ENCODE measurements at regions not wholly inside any gene's neighbourhood (a gene's known extent, or its start where the extent isn't known, plus 50 kb on each side); places are given as distances from the start of the nearest gene placed in this dataset.

DNA sequence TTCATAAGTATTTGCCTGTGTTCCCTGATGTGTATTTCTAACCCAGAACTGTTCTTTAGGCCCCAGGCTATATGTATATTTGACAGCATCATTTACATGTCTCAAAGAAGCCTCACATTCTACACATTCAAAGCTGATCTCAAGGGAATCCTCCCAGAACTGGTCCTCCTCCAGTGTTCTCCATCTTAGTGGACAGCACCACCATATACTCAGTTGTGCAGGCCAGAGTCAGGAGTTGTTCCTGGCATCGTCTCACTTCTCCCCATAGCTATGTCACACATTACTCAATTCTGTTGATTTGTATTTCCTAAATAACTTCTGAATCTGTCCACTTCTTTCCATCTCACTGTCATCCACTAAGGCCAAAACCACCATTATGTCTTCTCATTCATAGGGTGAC, 82.8 kb upstream of the TRPC3 start:
- intact Hi-C loops (cut with micrococcal nuclease; ENCODE audit: unreplicated experiment): no loop called here
- DNase-seq: no peak
- no peaks in the 10 kb centered on the region for H3K27me3 ChIP-seq (replicated peaks; ENCODE audit: control insufficient read depth, insufficient read depth, low read length)
- CTCF ChIA-PET: no interaction called here
- H3K27me3 Mint-ChIP-seq (ENCODE audit: insufficient read depth, unreplicated experiment): no peaks in the 10 kb centered on the region
- no TSS peak for BruUV-seq (replicated peaks)
- TF ChIP-seq, protein P1, sequence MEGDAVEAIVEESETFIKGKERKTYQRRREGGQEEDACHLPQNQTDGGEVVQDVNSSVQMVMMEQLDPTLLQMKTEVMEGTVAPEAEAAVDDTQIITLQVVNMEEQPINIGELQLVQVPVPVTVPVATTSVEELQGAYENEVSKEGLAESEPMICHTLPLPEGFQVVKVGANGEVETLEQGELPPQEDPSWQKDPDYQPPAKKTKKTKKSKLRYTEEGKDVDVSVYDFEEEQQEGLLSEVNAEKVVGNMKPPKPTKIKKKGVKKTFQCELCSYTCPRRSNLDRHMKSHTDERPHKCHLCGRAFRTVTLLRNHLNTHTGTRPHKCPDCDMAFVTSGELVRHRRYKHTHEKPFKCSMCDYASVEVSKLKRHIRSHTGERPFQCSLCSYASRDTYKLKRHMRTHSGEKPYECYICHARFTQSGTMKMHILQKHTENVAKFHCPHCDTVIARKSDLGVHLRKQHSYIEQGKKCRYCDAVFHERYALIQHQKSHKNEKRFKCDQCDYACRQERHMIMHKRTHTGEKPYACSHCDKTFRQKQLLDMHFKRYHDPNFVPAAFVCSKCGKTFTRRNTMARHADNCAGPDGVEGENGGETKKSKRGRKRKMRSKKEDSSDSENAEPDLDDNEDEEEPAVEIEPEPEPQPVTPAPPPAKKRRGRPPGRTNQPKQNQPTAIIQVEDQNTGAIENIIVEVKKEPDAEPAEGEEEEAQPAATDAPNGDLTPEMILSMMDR (IDR thresholded peaks at IDR 0.05; ENCODE audit: insufficient read depth in 1 of 2, low read depth in 1 of 2, low read length in 1 of 2, severe bottlenecking in 1 of 2, unreplicated experiment in 1 of 2): no peak
- H3K4me3 ChIP-seq (ENCODE audit: low read depth, low read length): no peak overlapping the region
- no peaks in the 10 kb centered on the region for H3K4me1 ChIP-seq
- no peak overlapping the region for H3K27ac Mint-ChIP-seq (ENCODE audit: unreplicated experiment)
- no peaks in the 10 kb centered on the region for H3K9me3 ChIP-seq
- H3K36me3 ChIP-seq (ENCODE audit: control insufficient read depth, insufficient read depth, low read length): no peaks in the 10 kb centered on the region
- POLR2A ChIA-PET: no interaction called here
- H3K4me3 Mint-ChIP-seq (ENCODE audit: unreplicated experiment): no peak overlapping the region
- peaks cover 21% of the 10 kb centered on the region for H3K9me3 Mint-ChIP-seq (ENCODE audit: unreplicated experiment)
- H3K4me1 Mint-ChIP-seq (ENCODE audit: low read depth, unreplicated experiment): no peaks in the 10 kb centered on the region
- no peaks in the 10 kb centered on the region for H3K36me3 Mint-ChIP-seq (ENCODE audit: insufficient read depth, unreplicated experiment)

DNA sequence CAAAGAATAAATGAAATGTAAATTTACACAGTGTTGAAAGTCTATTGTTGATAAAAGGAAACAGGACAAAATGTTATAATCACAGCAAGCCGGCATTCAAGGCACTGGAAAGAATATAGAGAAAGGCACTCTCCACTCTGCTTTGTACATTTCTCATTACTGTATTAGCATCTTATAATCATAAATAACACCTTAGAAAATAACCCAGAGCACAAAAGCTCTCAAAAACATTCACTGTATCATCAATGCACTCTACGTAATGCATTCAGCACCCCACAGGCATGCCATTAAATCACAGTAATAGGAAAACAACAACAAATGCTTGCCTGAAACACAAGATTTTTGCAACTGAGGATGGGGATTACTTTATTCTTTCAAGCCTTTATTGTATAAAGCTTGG, 75.3 kb upstream of the TRPC3 start:
- no peak for DNase-seq
- CTCF ChIA-PET: no interaction called here
- H3K4me1 ChIP-seq: no peaks in the 10 kb centered on the region
- no peaks in the 10 kb centered on the region for H3K36me3 ChIP-seq (ENCODE audit: control insufficient read depth, insufficient read depth, low read length)
- H3K27me3 ChIP-seq (replicated peaks; ENCODE audit: control insufficient read depth, insufficient read depth, low read length): no peaks in the 10 kb centered on the region
- no TSS peak for BruUV-seq (replicated peaks)
- TF ChIP-seq, protein P1 (IDR thresholded peaks at IDR 0.05; ENCODE audit: insufficient read depth in 1 of 2, low read depth in 1 of 2, low read length in 1 of 2, severe bottlenecking in 1 of 2, unreplicated experiment in 1 of 2): no peak
- Mint-ChIP-seq H3K4me1 (ENCODE audit: low read depth, unreplicated experiment) (no peaks in the 10 kb centered on the region), H3K4me3 (ENCODE audit: unreplicated experiment) (no peak overlapping the region), H3K27ac (ENCODE audit: unreplicated experiment) (no peak overlapping the region), H3K9me3 (ENCODE audit: unreplicated experiment) (peaks cover 21% of the 10 kb centered on the region), H3K36me3 (ENCODE audit: insufficient read depth, unreplicated experiment) (no peaks in the 10 kb centered on the region), H3K27me3 (ENCODE audit: insufficient read depth, unreplicated experiment) (peaks cover 3% of the 10 kb centered on the region)
- no peak overlapping the region for H3K4me3 ChIP-seq (ENCODE audit: low read depth, low read length)
- no peaks in the 10 kb centered on the region for H3K9me3 ChIP-seq
- intact Hi-C loops (cut with micrococcal nuclease; ENCODE audit: unreplicated experiment): no loop called here
- POLR2A ChIA-PET: no interaction called here

DNA sequence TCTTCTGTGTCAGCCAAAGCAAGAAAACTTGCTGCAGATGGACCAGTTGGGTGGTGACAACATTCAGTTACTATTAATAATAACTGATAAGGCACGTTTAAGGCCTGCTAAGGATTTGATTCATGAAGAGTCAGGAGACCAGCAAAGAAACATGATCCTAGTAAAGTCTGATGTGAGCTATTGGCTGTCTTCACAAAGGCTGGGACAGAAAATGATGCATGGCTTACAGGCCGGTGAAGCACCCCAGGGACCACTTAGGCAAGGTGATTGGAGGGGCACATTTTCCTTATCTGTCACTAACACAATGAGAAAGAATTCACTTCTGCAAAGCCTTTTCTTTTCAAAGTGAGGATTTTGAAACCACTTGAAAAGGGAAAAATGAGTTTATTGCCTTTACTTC, 65.4 kb upstream of the TRPC3 start:
- H3K9me3 Mint-ChIP-seq (ENCODE audit: unreplicated experiment): no peaks in the 10 kb centered on the region
- H3K4me3 Mint-ChIP-seq (ENCODE audit: unreplicated experiment): no peak overlapping the region
- Histone ChIP-seq H3K9me3 (no peaks in the 10 kb centered on the region), H3K4me1 (no peaks in the 10 kb centered on the region), H3K4me3 (ENCODE audit: low read depth, low read length) (no peak overlapping the region), H3K27me3 (replicated peaks; ENCODE audit: control insufficient read depth, insufficient read depth, low read length) (no peaks in the 10 kb centered on the region), H3K36me3 (ENCODE audit: control insufficient read depth, insufficient read depth, low read length) (no peaks in the 10 kb centered on the region)
- no peak for DNase-seq
- TF ChIP-seq, protein P1 (IDR thresholded peaks at IDR 0.05; ENCODE audit: insufficient read depth in 1 of 2, low read depth in 1 of 2, low read length in 1 of 2, severe bottlenecking in 1 of 2, unreplicated experiment in 1 of 2): no peak
- H3K27ac Mint-ChIP-seq (ENCODE audit: unreplicated experiment): no peak overlapping the region
- POLR2A ChIA-PET: no interaction called here
- intact Hi-C loops (cut with micrococcal nuclease; ENCODE audit: unreplicated experiment): no loop called here
- BruUV-seq (replicated peaks): no TSS peak
- no peaks in the 10 kb centered on the region for H3K27me3 Mint-ChIP-seq (ENCODE audit: insufficient read depth, unreplicated experiment)
- H3K4me1 Mint-ChIP-seq (ENCODE audit: low read depth, unreplicated experiment): no peaks in the 10 kb centered on the region
- no peaks in the 10 kb centered on the region for H3K36me3 Mint-ChIP-seq (ENCODE audit: insufficient read depth, unreplicated experiment)
- CTCF ChIA-PET: no interaction called here
